IMR-90 (cell line): ENCODE measurements at regions not wholly inside any gene's neighbourhood (a gene's known extent, or its start where the extent isn't known, plus 50 kb on each side); places are given as distances from the start of the nearest gene placed in this dataset.

ENCODE experiments used
- ATAC-seq: fragments of 200-7000 bp; cut with Tn5 transposase; 2 replicates; pipeline ENCODE4 v1.9.1; 2020; ENCODE audit warnings: low read depth, mild to moderate bottlenecking, moderate library complexity
- BruUV-seq: library from RNA; stranded (reverse); fragments of 400-500 nt; replicated peaks from 2 replicates; lab custom pipeline; 2021; lab: Mats Ljungman, UMichigan
- CTCF ChIA-PET: fragments of 300-600 bp; formaldehyde crosslinking; extraction: SDS; loops from one replicate; lab custom pipeline; 2021; ENCODE audit warnings: antibody characterized with exemption; lab: Yijun Ruan, JAX
- POLR2A ChIA-PET: fragments of 300-600 bp; sonication (Branson Sonifier 250); formaldehyde crosslinking; loops from one replicate; lab custom pipeline; 2022; ENCODE audit warnings: antibody characterized with exemption; ENCODE audit not compliant: unreplicated experiment; lab: Charles Lee
- DNase-seq: peaks from one replicate; pipeline ENCODE4 v3.0.0; 2013
- H2AFZ ChIP-seq: replicated peaks from 2 replicates; pipeline ENCODE3; 2013; ENCODE audit warnings: low read length, mild to moderate bottlenecking; ENCODE audit not compliant: poor library complexity
- H2AK5ac ChIP-seq: 2 replicates; pipeline ENCODE4 v1.6.1; 2013; ENCODE audit warnings: low read depth, low read length, inconsistent platforms
- H2AK9ac ChIP-seq: replicated peaks from 2 replicates; pipeline ENCODE3; 2013; ENCODE audit warnings: mild to moderate bottlenecking, low read depth, low read length, moderate library complexity; ENCODE audit not compliant: poor library complexity
- H2BK120ac ChIP-seq: 2 replicates; pipeline ENCODE4 v1.6.1; 2013; ENCODE audit warnings: low read depth, low read length, inconsistent platforms
- H2BK15ac ChIP-seq: 3 replicates; pipeline ENCODE4 v1.6.1; 2013; ENCODE audit warnings: low read depth, low read length, inconsistent platforms
- H2BK20ac ChIP-seq: 2 replicates; pipeline ENCODE4 v1.6.1; 2013; ENCODE audit warnings: low read depth, mild to moderate bottlenecking, inconsistent platforms, low read length, moderate library complexity
- H2BK5ac ChIP-seq: 2 replicates; pipeline ENCODE4 v1.6.1; 2013; ENCODE audit warnings: mild to moderate bottlenecking, low read depth, low read length, inconsistent platforms; ENCODE audit not compliant: poor library complexity, severe bottlenecking
- H3K14ac ChIP-seq: replicated peaks from 2 replicates; pipeline ENCODE4 v1.6.1; 2013; ENCODE audit warnings: low read depth, low read length, inconsistent platforms
- H3K18ac ChIP-seq: 2 replicates; pipeline ENCODE4 v1.6.1; 2013; ENCODE audit warnings: low read depth, low read length, control low read depth
- H3K23ac ChIP-seq: 2 replicates; pipeline ENCODE4 v1.6.1; 2013; ENCODE audit warnings: low read depth, low read length, inconsistent platforms
- H3K27ac ChIP-seq: 2 replicates; pipeline ENCODE4 v1.5.1; 2013; ENCODE audit warnings: mild to moderate bottlenecking, control low read depth, low read length; ENCODE audit not compliant: insufficient read depth
- H3K27me3 ChIP-seq: 2 replicates; pipeline ENCODE4 v1.6.1; 2013; ENCODE audit warnings: low read length; ENCODE audit not compliant: control insufficient read depth, insufficient read depth
- H3K36me3 ChIP-seq: 2 replicates; pipeline ENCODE4 v1.6.1; 2013; ENCODE audit warnings: low read length, mixed read lengths; ENCODE audit not compliant: control insufficient read depth, insufficient read depth
- H3K4ac ChIP-seq: 2 replicates; pipeline ENCODE4 v1.6.1; 2013; ENCODE audit warnings: low read depth, low read length, inconsistent platforms
- H3K4me1 ChIP-seq: 2 replicates; pipeline ENCODE4 v1.6.1; 2013; ENCODE audit warnings: low read length, mixed read lengths; ENCODE audit not compliant: control insufficient read depth, insufficient read depth
- H3K4me2 ChIP-seq: 2 replicates; pipeline ENCODE4 v1.6.1; 2013; ENCODE audit warnings: low read depth, mild to moderate bottlenecking, control low read depth, low read length, moderate library complexity
- H3K4me3 ChIP-seq: 2 replicates; pipeline ENCODE4 v1.5.1; 2013; ENCODE audit warnings: low read depth, mild to moderate bottlenecking, control low read depth, low read length, moderate library complexity; ENCODE audit not compliant: insufficient read depth
- H3K56ac ChIP-seq: 2 replicates; pipeline ENCODE4 v1.6.1; 2013; ENCODE audit warnings: low read length, inconsistent platforms; ENCODE audit not compliant: insufficient read depth; ENCODE audit errors: extremely low read depth
- H3K79me1 ChIP-seq, 2 experiments: 2 replicates each; pipeline ENCODE4 v1.6.1; 2013; ENCODE audit warnings: low read length in 2 of 2, inconsistent platforms in 1 of 2, low read depth in 1 of 2
- H3K9ac ChIP-seq: 2 replicates; pipeline ENCODE4 v1.6.1; 2013; ENCODE audit warnings: low read depth, low read length, control low read depth
- H3K9me1 ChIP-seq: 2 replicates; pipeline ENCODE4 v1.6.1; 2013; ENCODE audit warnings: low read length, inconsistent platforms; ENCODE audit not compliant: insufficient read depth
- H3K9me3 ChIP-seq: 2 replicates; pipeline ENCODE4 v1.6.1; 2013; ENCODE audit warnings: low read length; ENCODE audit not compliant: control insufficient read depth, insufficient read depth
- H4K20me1 ChIP-seq: 2 replicates; pipeline ENCODE4 v1.6.1; 2013; ENCODE audit warnings: low read length, inconsistent platforms; ENCODE audit not compliant: insufficient read depth
- H4K5ac ChIP-seq: 2 replicates; pipeline ENCODE4 v1.6.1; 2013; ENCODE audit warnings: mild to moderate bottlenecking, low read depth, low read length, control low read depth
- H4K8ac ChIP-seq, 2 experiments: 2 replicates each; pipeline ENCODE4 v1.6.1; 2013; ENCODE audit warnings: low read depth in 2 of 2, low read length in 2 of 2, control low read depth in 1 of 2, inconsistent platforms in 1 of 2
- H4K91ac ChIP-seq: 2 replicates; pipeline ENCODE4 v1.6.1; 2013; ENCODE audit warnings: low read depth, low read length, inconsistent platforms; ENCODE audit not compliant: insufficient read depth
- BHLHE40 ChIP-seq: fragments of 150-350 bp; IDR thresholded peaks from 2 replicates; pipeline ENCODE4 v1.6.1; 2016; ENCODE audit warnings: mild to moderate bottlenecking, low read depth, low read length
- CEBPB ChIP-seq: IDR thresholded peaks from 2 replicates; pipeline ENCODE4 v1.6.1; 2012; ENCODE audit warnings: low read depth, low read length, improper control_type of control experiment
- CHD1 ChIP-seq: IDR thresholded peaks from 2 replicates; pipeline ENCODE4 v1.6.1; 2012; ENCODE audit warnings: low read depth, low read length, improper control_type of control experiment
- CTCF ChIP-seq: conservative IDR thresholded peaks from 2 replicates; pipeline ENCODE4 v1.5.1; 2012; ENCODE audit warnings: mild to moderate bottlenecking, low read depth, low read length, improper control_type of control experiment
- FOS ChIP-seq: fragments of 150-350 bp; IDR thresholded peaks from 2 replicates; pipeline ENCODE4 v1.6.1; 2016; ENCODE audit warnings: low read depth, low read length
- MAFK ChIP-seq: IDR thresholded peaks from 2 replicates; pipeline ENCODE4 v1.6.1; 2012; ENCODE audit warnings: low read depth, low read length, improper control_type of control experiment
- MXI1 ChIP-seq: IDR thresholded peaks from 2 replicates; pipeline ENCODE4 v1.6.1; 2012; ENCODE audit warnings: low read depth, mild to moderate bottlenecking, low read length, moderate library complexity, borderline replicate concordance
- NFE2L2 ChIP-seq: fragments of 150-350 bp; IDR thresholded peaks from 2 replicates; pipeline ENCODE4 v1.6.1; 2016; ENCODE audit warnings: low read depth, mild to moderate bottlenecking, low read length
- POLR2A ChIP-seq: IDR thresholded peaks from 2 replicates; pipeline ENCODE4 v1.6.1; 2012; ENCODE audit warnings: mild to moderate bottlenecking, low read depth, low read length
- RAD21 ChIP-seq: IDR thresholded peaks from 2 replicates; pipeline ENCODE4 v1.6.1; 2012; ENCODE audit warnings: low read length, improper control_type of control experiment
- RCOR1 ChIP-seq: IDR thresholded peaks from 2 replicates; pipeline ENCODE4 v1.6.1; 2012; ENCODE audit warnings: mild to moderate bottlenecking, low read length, improper control_type of control experiment; ENCODE audit not compliant: insufficient replicate concordance
- RFX5 ChIP-seq: IDR thresholded peaks from 2 replicates; pipeline ENCODE4 v1.8.0; 2012; ENCODE audit warnings: low read depth, mild to moderate bottlenecking, low read length, moderate library complexity
- SMC3 ChIP-seq: fragments of 150-350 bp; IDR thresholded peaks from 2 replicates; pipeline ENCODE4 v1.6.1; 2016; ENCODE audit warnings: low read depth, mild to moderate bottlenecking, antibody characterized with exemption, low read length, moderate library complexity
- WGBS, 2 experiments: methylation state at CpG; one replicate each; pipeline versions ENCODE4 v1.1.5 to v1.1.7; 2013; ENCODE audit warnings: missing lambda C conversion rate in 2 of 2; ENCODE audit not compliant: insufficient read length in 1 of 2; ENCODE audit errors: extremely low coverage in 2 of 2; 5-methylcytosine and 5-hydroxymethylcytosine counted together
- dilution Hi-C: fragments of 300-500 bp; cut with HindIII; formaldehyde crosslinking; loops from one replicate; pipeline ENCODE4 v1.14.3; 2018; ENCODE audit warnings: low sequenced_read_pairs; ENCODE audit not compliant: unreplicated experiment
- in situ Hi-C: fragments of 300-500 bp; cut with MboI; formaldehyde crosslinking; loops from 3 replicates; pipeline ENCODE4 v1.14.3; 2019; ENCODE audit warnings: low sequenced_read_pairs, inconsistent platforms, mixed read lengths
- intact Hi-C: fragments of 100-400 bp; cut with micrococcal nuclease; formaldehyde crosslinking; loops from 2 replicates; pipeline ENCODE4 v1.10.0; 2022
- TF ChIP-seq, protein P1 (sequence below): fragments of 150-350 bp; IDR thresholded peaks from 2 replicates; pipeline ENCODE4 v1.6.1; 2017; ENCODE audit warnings: mild to moderate bottlenecking, antibody characterized with exemption, low read length, low read depth
- TF ChIP-seq, protein P2 (sequence below): fragments of 150-350 bp; IDR thresholded peaks from 2 replicates; pipeline ENCODE4 v1.6.1; 2016; ENCODE audit warnings: low read depth, mild to moderate bottlenecking, low read length, moderate library complexity, borderline replicate concordance

DNA sequence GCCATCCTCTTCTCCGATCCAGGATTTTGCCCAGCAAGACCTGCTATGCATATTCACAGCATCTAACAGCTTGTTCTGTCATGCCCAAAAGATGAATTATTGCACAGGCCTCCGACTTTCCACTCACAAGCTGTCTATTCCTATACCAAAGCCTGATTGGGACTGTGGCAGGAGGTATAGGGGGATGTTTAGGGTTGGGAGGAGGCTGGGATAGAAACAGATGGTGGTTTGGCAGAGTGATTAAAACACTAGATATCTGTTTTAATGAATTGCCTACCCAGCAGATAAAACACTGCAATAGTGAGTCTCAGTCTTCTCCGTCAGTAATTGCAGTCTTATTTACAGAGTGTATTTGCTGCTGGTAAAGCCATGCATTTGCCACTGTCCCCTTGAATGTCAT, 215.3 kb downstream of the TLR4 start:
- TF ChIP-seq FOS: no peak
- TF ChIP-seq, protein P1, sequence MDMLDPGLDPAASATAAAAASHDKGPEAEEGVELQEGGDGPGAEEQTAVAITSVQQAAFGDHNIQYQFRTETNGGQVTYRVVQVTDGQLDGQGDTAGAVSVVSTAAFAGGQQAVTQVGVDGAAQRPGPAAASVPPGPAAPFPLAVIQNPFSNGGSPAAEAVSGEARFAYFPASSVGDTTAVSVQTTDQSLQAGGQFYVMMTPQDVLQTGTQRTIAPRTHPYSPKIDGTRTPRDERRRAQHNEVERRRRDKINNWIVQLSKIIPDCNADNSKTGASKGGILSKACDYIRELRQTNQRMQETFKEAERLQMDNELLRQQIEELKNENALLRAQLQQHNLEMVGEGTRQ: no peak
- TF ChIP-seq RFX5: no peak
- TF ChIP-seq BHLHE40: no peak
- TF ChIP-seq POLR2A: no peak
- no peak for TF ChIP-seq RAD21
- no peak for TF ChIP-seq MXI1
- TF ChIP-seq MAFK: no peak
- no peak for TF ChIP-seq CEBPB
- TF ChIP-seq, protein P2, sequence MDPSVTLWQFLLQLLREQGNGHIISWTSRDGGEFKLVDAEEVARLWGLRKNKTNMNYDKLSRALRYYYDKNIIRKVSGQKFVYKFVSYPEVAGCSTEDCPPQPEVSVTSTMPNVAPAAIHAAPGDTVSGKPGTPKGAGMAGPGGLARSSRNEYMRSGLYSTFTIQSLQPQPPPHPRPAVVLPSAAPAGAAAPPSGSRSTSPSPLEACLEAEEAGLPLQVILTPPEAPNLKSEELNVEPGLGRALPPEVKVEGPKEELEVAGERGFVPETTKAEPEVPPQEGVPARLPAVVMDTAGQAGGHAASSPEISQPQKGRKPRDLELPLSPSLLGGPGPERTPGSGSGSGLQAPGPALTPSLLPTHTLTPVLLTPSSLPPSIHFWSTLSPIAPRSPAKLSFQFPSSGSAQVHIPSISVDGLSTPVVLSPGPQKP: no peak
- TF ChIP-seq CHD1: no peak
- TF ChIP-seq CTCF: no peak
- TF ChIP-seq RCOR1: no peak
- TF ChIP-seq SMC3: no peak
- no peak for TF ChIP-seq NFE2L2
- WGBS, 2 experiments: no CpG with 5 or more reads among the region's 3 CpGs
- H3K4ac ChIP-seq: no peak overlapping the region
- no TSS peak for BruUV-seq
- DNase-seq (no peak), ATAC-seq (no peak)
- no peaks in the 10 kb centered on the region for H3K79me1 ChIP-seq
- no peak overlapping the region for H2BK15ac ChIP-seq
- H3K36me3 ChIP-seq: no peaks in the 10 kb centered on the region
- H3K4me3 ChIP-seq: no peak overlapping the region
- H3K4me2 ChIP-seq: no peak overlapping the region
- no peak overlapping the region for H4K5ac ChIP-seq
- H3K23ac ChIP-seq: no peak overlapping the region
- H3K9me3 ChIP-seq: peaks cover 5% of the 10 kb centered on the region; the same call in 1 of the 2 replicates
- no peak overlapping the region for H3K14ac ChIP-seq
- no peaks in the 10 kb centered on the region for H3K27me3 ChIP-seq
- H3K4me1 ChIP-seq: no peaks in the 10 kb centered on the region
- no peak overlapping the region for H3K18ac ChIP-seq
- H2BK20ac ChIP-seq: no peak overlapping the region
- no peak overlapping the region for H2AFZ ChIP-seq
- ChIA-PET CTCF (no interaction called here), POLR2A (no interaction called here)
- H3K9ac ChIP-seq: no peak overlapping the region
- no peak overlapping the region for H3K56ac ChIP-seq
- H4K91ac ChIP-seq: no peak overlapping the region
- no peaks in the 10 kb centered on the region for H3K9me1 ChIP-seq
- no peak overlapping the region for H2BK5ac ChIP-seq
- intact Hi-C loops: no loop called here
- H2AK5ac ChIP-seq: no peak overlapping the region
- H4K8ac ChIP-seq: no peak overlapping the region
- no peaks in the 10 kb centered on the region for H4K20me1 ChIP-seq
- dilution Hi-C loops: no loop called here
- in situ Hi-C loops: no loop called here
- no peak overlapping the region for H3K27ac ChIP-seq
- H2BK120ac ChIP-seq: no peak overlapping the region
- no peak overlapping the region for H2AK9ac ChIP-seq
